ENCODE measurements at regions not wholly inside any gene's neighbourhood (a gene's known extent, or its start where the extent isn't known, plus 50 kb on each side); places are given as distances from the start of the nearest gene placed in this dataset.

DNA sequence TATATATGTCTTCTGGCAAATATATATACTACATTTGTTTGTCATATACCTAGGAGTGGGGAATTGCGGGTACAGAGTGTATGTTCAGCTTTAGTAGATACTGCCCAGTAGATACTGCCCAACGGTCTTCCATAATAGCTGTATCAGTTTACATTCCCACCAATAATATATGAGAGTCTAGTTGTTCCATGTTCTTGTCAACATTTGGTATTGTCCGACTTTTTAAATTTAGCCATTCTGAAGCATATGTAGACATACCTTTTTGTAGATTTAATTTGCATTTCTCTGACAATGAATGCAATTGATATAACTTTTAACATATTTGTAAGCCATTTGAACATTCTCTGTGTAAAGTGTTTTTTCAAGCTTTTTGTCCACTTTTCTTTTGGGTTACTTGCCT lies 99.0 kb upstream of the HIVEP3 start:
- no peak for TF ChIP-seq EZH2phosphoT487 (IDR thresholded peaks at IDR 0.05; ENCODE audit: low read depth, severe bottlenecking, unreplicated experiment)
- no peak for TF ChIP-seq EZH2 (IDR thresholded peaks at IDR 0.05; ENCODE audit: borderline replicate concordance)
- TF ChIP-seq, protein P1, sequence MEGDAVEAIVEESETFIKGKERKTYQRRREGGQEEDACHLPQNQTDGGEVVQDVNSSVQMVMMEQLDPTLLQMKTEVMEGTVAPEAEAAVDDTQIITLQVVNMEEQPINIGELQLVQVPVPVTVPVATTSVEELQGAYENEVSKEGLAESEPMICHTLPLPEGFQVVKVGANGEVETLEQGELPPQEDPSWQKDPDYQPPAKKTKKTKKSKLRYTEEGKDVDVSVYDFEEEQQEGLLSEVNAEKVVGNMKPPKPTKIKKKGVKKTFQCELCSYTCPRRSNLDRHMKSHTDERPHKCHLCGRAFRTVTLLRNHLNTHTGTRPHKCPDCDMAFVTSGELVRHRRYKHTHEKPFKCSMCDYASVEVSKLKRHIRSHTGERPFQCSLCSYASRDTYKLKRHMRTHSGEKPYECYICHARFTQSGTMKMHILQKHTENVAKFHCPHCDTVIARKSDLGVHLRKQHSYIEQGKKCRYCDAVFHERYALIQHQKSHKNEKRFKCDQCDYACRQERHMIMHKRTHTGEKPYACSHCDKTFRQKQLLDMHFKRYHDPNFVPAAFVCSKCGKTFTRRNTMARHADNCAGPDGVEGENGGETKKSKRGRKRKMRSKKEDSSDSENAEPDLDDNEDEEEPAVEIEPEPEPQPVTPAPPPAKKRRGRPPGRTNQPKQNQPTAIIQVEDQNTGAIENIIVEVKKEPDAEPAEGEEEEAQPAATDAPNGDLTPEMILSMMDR (IDR thresholded peaks at IDR 0.05; ENCODE audit: poor library complexity), result no peak

Measured in hepatocyte (in vitro differentiated cells).